ENCODE measurements at regions not wholly inside any gene's neighbourhood (a gene's known extent, or its start where the extent isn't known, plus 50 kb on each side); places are given as distances from the start of the nearest gene placed in this dataset.

GRCh38 chr6:168741942-168742782, 301.2 kb downstream of the SMOC2 start:
- TF ChIP-seq CTCF (IDR thresholded peaks at IDR 0.05; ENCODE audit: insufficient read depth, low read length, missing control alignments) = no peak
- POLR2A ChIA-PET = no interaction called here
- CTCF ChIA-PET = no interaction called here
- no peak for DNase-seq (ENCODE audit: low read depth, low spot score)
- H3K4me3 ChIP-seq (ENCODE audit: low read depth, low read length) = no peak overlapping the region

GRCh38 chr6:168741305-168741704, 300.3 kb downstream of the SMOC2 start:
- H3K4me3 ChIP-seq (ENCODE audit: low read depth, low read length) = no peak overlapping the region
- no peak for TF ChIP-seq CTCF (IDR thresholded peaks at IDR 0.05; ENCODE audit: insufficient read depth, low read length, missing control alignments)
- ChIA-PET CTCF (no interaction called here), POLR2A (no interaction called here)
- DNase-seq (ENCODE audit: low read depth, low spot score) = no peak

GRCh38 chr6:168739381-168739780, 298.4 kb downstream of the SMOC2 start:
- no peak overlapping the region for H3K4me3 ChIP-seq (ENCODE audit: low read depth, low read length)
- ChIA-PET CTCF (no interaction called here), POLR2A (no interaction called here)
- TF ChIP-seq CTCF (IDR thresholded peaks at IDR 0.05; ENCODE audit: insufficient read depth, low read length, missing control alignments) = no peak
- DNase-seq (ENCODE audit: low read depth, low spot score) = no peak

GRCh38 chr6:168737481-168737880, 296.5 kb downstream of the SMOC2 start:
- no peak overlapping the region for H3K4me3 ChIP-seq (ENCODE audit: low read depth, low read length)
- no peak for DNase-seq (ENCODE audit: low read depth, low spot score)
- no peak for TF ChIP-seq CTCF (IDR thresholded peaks at IDR 0.05; ENCODE audit: insufficient read depth, low read length, missing control alignments)
- CTCF ChIA-PET = no interaction called here
- POLR2A ChIA-PET = no interaction called here

- DNase-seq (ENCODE audit: low read depth, low spot score) = no peak
- H3K4me3 ChIP-seq (ENCODE audit: low read depth, low read length) = no peak overlapping the region
- ChIA-PET CTCF (no interaction called here), POLR2A (no interaction called here)
- no peak for TF ChIP-seq CTCF (IDR thresholded peaks at IDR 0.05; ENCODE audit: insufficient read depth, low read length, missing control alignments)
Measured at GRCh38 chr6:168737014-168737413, 296.0 kb downstream of the SMOC2 start.

- no peak overlapping the region for H3K4me3 ChIP-seq (ENCODE audit: low read depth, low read length)
- ChIA-PET CTCF (no interaction called here), POLR2A (no interaction called here)
- no peak for TF ChIP-seq CTCF (IDR thresholded peaks at IDR 0.05; ENCODE audit: insufficient read depth, low read length, missing control alignments)
- DNase-seq (ENCODE audit: low read depth, low spot score) = no peak
Measured at GRCh38 chr6:168736039-168736438, 295.1 kb downstream of the SMOC2 start.

Measured in AG04449 (cell line).